NOMO-1 treated with dmso at 0.1 percent for 144 hours (cell line): ENCODE measurements at regions not wholly inside any gene's neighbourhood (a gene's known extent, or its start where the extent isn't known, plus 50 kb on each side); places are given as distances from the start of the nearest gene placed in this dataset.
"Not testable (repeated sequence)": the region's sequence is repeated elsewhere in the genome, so short reads cannot be mapped to it uniquely, and the experiment has no call there.

Experiments
- DNase-seq: peaks from one replicate; lab custom pipeline; 2025; ENCODE audit not compliant: unreplicated experiment; lab: John Stamatoyannopoulos, UW

GRCh38 chr6:6810727-6811126 lies 222.2 kb downstream of the LY86 start:
- DNase-seq = no peak

- DNase-seq = no peak
Observed at GRCh38 chr6:6811128-6812009, 222.8 kb downstream of the LY86 start.

DNA sequence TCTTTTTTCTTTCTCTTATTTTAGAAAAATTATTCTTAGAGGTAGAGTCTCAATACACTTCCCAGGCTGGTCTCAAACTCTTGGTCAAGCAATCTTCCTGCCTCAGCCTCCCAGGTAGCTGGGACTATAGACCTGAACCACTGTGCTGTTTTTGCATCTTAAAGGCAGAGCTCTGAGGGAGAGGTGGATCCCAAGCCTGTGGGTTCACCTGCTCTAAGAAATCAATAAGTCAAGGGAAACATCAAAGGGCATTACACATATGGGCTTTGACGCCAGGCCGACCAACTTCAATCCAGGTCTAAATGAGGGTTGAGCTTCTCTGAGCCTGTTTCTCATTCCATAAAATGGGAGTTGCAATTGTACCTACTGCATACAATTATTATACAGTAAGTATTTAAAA lies 223.9 kb downstream of the LY86 start:
- no peak for DNase-seq

DNA sequence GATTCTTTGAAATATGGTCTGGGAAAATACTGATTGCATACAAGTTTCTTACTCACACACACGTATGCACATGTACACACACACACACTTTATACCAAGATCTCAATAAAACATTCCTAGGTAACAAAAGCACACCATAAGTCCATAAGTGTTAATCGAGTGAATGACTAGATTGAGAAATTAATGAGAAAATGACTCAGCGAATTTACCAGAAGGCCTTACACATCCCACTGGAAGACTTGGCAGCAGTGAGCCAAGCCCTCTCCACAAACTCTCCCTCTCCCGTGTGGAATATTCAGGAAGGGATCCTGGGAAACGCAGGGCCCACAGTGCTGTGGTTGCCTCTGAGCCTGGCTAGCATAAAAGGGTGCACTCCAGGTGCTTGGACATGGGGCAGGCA lies 227.2 kb downstream of the LY86 start:
- no peak for DNase-seq

- DNase-seq = no peak
Observed at GRCh38 chr6:6816716-6817115, 228.2 kb downstream of the LY86 start.

GRCh38 chr6:6818078-6818639 lies 229.6 kb downstream of the LY86 start:
- no peak for DNase-seq

DNA sequence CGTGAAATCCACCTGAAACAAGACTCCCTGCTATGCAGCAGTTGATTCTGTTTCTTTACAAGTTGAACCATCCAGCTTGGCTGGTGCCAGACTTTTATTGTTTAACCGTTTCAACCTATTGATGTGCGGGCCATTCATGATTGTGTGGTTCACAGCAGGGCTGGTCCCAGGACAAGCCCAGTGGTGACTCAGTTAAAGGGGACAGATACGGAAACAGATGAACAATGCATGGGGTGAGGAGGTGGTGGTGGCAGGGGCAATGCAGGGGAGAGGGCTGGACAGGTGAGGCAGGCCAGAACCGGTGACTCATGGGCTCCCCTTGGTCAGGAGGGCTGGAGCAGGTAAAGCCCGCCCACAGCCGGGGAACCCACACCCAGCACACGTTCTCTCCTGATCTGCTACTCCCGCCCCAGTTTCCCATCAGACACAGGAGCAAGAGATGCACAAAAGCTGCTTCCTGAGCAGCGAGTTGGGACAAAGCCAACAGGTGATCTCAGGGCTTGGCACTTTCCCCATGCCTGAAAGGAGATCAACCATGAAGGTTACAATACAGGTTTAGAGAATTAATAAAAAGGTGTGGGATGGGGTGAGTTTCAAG lies 232.2 kb downstream of the LY86 start:
- no peak for DNase-seq

DNA sequence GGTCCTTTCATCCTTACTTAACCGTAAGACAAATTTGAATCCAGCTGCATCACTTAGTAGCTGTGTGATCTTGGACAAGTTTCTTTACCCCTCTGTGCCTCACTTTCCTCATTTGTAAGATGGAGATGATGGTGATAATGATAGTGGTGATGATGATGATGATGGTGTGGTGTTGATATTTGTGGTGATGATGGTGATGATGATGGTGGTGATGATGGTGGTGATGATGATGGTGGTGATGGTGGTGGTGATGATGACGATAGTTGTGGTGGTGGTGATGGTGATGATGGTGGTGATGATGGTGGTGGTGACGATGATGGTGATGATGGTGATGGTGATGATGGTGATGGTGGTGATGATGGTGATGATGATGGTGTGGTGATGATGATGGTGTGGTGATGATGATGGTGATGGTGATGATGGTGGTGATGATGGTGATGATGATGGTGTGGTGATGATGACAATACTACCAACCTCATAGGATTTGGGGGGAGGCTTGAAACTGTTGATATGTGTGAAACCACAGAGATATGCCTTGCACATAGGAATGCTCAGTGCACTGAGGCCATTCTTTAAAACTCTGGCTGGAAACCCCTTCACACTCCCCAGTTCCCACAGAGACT lies 233.2 kb downstream of the LY86 start:
- no peak for DNase-seq

GRCh38 chr6:6823030-6823429 lies 234.5 kb downstream of the LY86 start:
- no peak for DNase-seq

DNA sequence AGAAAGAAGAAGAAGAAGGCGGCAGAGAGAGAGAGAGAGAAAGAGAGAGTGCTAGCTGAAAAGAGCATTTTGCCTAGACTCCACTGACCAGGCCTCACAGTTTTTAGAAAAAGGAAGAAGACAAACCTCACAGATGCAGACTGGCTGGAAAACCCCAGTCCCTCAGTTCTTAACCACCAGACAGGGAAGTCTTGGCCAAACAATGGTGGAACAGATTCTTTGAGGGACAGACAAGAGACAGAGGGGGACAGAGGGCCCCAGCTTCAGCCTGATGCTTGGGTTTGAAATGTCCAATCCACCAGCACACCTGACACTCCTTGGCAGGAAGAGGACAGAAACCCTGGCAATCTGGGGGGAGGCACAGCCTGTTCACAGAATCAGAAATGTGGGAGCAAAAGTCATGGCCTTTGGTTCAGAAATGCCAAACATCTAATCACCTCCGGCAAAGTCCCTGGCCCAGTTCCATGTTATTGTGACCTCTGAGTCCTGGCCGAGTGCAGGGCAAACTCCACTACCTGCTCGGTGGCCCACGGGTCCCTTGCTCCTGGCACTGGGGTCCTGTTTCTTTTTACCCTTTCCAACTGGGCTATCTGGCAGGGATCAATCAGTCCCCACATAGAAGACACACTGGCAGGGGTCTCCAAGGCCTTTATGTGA lies 235.2 kb downstream of the LY86 start:
- DNase-seq = no peak

DNA sequence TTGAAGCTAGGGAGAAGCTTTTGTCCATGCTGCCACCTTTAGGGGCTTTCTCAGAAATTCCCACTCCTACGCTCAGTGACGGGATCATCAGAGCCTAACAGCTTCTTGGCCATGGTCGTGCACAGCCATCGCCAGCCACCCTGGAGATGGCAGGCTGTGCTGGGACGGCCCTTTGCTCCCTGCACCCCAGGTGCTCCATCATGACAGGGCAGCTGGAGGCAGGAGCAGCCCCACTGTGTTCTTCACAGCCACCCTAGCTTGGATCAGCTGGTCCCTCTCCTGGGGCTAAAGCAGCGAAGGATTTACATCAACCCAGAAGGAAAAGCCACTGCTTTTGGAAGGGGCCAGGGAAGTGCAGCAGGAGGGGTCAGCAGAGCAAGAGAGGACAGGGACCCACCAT lies 235.9 kb downstream of the LY86 start:
- DNase-seq = no peak

DNA sequence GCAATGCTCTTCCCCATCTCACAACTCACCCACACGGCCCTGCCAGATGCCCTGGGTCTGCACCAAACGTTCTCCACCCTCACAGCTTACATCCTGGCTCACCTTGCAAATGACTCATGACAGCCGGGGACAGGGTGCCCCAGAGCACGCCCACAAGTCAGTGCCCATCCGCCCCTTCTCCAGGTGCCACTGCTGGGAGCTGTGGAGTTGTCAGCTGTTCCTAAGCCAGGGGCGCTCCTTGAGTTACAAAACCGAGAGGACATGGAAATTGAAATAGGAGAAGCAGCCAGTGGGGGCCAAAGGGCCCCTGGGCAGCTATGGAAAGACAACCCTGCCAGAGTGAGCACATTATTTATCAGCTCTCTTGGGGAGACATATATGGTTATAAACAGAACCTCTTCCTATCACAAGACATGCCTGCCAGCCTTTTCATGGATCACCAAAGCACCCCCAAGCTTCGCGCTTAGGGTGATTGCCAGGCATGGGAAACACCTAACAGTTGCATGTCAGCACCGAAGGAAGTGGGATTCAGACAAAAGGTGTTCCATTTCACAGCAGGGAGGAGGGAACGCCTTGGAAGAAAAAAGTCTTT lies 236.8 kb downstream of the LY86 start:
- no peak for DNase-seq

DNA sequence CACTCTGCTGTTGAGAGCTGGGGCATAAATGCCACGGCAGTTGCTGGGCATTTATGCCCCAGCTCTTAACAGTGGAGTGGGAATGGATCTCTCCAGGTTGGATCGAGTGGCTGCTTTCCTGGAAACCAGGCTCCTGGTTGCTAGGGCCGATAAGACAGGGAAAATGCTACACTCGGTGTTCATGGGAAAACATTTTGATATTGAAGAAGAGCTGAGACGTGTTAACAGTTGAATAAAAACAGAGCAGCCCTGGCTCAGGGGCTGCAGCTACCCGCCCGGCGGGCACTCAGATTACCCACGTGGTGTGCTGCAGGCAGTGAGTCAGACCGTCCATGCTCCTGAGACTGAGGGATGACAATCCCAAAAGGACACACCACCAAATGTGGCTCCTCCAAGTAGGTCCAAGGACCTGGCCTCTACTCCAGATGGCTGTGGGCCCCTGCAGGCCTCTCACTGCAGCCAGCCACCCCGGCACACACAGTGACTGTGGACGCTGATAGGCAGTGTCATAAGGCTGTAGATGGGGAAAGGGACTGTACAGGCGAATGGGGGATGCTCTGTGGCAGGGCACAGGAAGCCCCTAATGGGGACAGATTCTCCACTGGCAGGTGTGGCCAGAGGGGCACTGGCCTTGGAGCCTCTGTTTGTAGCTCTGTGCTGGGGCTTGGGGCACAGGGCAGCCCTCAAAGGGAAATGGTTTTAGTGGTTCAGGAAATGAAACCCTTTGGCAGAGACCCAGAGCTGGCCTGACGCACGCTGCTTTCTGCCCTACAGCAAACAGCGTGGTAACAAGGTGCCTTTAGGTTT lies 237.8 kb downstream of the LY86 start:
- peak; percentile 72 for DNase-seq

GRCh38 chr6:6826961-6827360 lies 238.4 kb downstream of the LY86 start:
- DNase-seq = no peak

DNA sequence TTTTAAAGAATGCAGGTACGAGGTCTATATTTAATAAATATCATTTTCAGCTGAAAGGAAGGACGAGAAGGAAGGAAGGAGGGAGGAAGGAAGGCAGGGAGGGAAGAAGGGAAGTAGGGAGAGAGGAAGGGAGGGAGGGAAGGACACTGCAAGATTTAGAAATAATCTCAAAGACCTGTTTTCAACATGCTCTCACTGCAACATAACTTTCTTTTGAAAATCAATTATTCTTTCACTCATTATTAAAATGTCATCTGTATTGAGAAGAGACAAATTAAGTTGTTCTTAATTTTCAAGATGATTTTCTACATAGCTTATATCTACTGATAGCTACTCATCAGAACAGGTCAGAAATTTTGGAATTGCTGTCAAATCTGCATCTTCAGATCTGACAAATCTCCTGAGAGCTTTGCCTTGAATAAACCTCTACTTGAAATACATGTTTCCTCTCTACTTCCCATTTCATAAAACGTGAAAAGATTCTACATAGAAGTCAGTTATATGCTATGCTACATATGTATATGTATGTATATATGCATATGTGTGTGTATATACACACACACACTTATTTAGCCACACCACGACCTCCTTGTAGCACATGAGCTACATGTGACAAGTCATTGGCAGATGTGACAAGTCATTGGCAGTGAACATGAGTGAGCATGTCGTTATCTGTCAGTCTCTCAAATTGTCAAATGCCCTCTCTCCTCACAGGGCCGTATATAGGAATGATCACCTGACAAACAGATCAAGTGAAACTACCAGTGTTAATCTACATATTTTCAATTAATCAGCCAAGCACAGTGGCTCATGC lies 241.6 kb downstream of the LY86 start:
- DNase-seq = no peak

DNA sequence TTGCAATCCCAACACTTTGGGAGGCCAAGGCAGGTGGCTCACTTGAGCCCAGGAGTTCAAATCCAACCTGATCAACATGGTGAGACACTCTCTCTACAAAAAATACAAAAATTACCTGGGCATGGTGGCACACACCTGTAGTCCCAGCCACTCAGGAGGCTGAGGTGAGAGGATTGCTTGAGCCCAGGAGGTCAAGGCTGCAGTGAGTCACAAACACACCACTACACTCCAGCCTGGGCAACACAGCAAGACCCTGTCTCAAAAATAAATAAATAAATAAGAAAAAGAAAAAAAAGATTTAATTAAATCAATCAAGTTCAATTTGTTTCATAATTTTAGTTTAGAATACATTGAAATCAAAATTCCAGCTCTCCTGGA lies 242.2 kb downstream of the LY86 start:
- not testable (repeated sequence) for DNase-seq

- DNase-seq = no peak
Observed at GRCh38 chr6:6832439-6832838, 243.9 kb downstream of the LY86 start.

- DNase-seq = no peak
Observed at GRCh38 chr6:6834356-6835222, 246.1 kb downstream of the LY86 start.

DNA sequence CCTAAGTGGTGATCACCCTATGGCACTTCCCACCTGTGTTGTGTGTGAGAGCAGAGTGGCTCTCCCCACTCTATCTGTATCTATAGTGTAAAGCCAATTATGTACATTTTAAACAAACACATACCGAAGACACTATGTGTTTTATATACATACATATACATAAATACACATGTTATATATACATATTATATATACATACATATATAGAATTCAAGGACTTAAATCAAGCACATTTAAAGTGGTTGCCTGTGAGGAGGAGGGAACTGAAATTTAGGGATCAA lies 246.6 kb downstream of the LY86 start:
- DNase-seq = no peak
